ENCODE measurements at regions not wholly inside any gene's neighbourhood (a gene's known extent, or its start where the extent isn't known, plus 50 kb on each side); places are given as distances from the start of the nearest gene placed in this dataset.

DNA sequence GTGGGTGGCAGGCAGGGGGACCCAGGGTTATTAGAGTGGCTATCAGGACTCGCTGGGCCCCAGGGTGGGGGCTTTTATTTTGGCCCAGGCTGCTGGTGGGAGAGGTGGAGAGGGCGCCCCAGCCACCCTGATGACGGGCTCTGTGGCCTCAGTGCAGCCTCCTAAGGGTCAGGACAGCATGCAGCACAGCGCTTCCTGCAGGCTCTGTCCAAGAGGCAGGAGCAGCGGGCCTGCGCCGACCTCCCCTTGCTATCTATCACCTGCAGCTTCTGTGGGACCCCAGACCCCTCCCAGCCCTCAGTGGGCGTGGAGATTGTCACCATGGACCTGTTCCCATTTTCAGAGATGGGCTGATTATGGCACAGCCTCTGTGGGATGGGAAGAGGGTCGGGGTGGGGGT lies 54.3 kb upstream of the PPARA start:
- no peak overlapping the region for H3K9ac ChIP-seq (ENCODE audit: control insufficient read depth, extremely low read depth, insufficient read depth, low read length)
- H3K36me3 ChIP-seq (ENCODE audit: control insufficient read depth in 2 of 2, extremely low read depth in 1 of 2, insufficient read depth in 2 of 2, low read length in 2 of 2): peaks cover 31 to 74% of the 10 kb centered on the region in 2 experiments
- H3K4me2 ChIP-seq (ENCODE audit: control insufficient read depth, extremely low read depth, insufficient read depth, low read depth, low read length): no peak overlapping the region
- peaks cover 32% of the 10 kb centered on the region for H3K4me1 ChIP-seq (ENCODE audit: control insufficient read depth, extremely low read depth, insufficient read depth, low read length)
- no peaks in the 10 kb centered on the region for H3K9me3 ChIP-seq (ENCODE audit: control insufficient read depth, low read depth, low read length)
- peaks cover 89% of the 10 kb centered on the region for H3K79me2 ChIP-seq (ENCODE audit: control insufficient read depth, insufficient read depth, low read length)
- FAIRE-seq (no peak), DNase-seq (ENCODE audit: low read depth, low spot score) (no peak)
- no peak overlapping the region for H2AFZ ChIP-seq (ENCODE audit: control insufficient read depth, low read length)
- H3K27ac ChIP-seq (ENCODE audit: control insufficient read depth, insufficient read depth, low read length): no peak overlapping the region
- no peak overlapping the region for H3K4me3 ChIP-seq (ENCODE audit: control insufficient read depth in 2 of 3, extremely low read depth in 1 of 3, insufficient read depth in 2 of 3, low read depth in 1 of 3, low read length in 3 of 3)
- H3K27me3 ChIP-seq (ENCODE audit: control insufficient read depth, extremely low read depth, insufficient read depth, low read length): no peaks in the 10 kb centered on the region
- dilution Hi-C loops (cut with MboI; ENCODE audit: extremely low pct_ligation_motif_present, low sequenced_read_pairs): no loop called here
- TF ChIP-seq, protein P1, sequence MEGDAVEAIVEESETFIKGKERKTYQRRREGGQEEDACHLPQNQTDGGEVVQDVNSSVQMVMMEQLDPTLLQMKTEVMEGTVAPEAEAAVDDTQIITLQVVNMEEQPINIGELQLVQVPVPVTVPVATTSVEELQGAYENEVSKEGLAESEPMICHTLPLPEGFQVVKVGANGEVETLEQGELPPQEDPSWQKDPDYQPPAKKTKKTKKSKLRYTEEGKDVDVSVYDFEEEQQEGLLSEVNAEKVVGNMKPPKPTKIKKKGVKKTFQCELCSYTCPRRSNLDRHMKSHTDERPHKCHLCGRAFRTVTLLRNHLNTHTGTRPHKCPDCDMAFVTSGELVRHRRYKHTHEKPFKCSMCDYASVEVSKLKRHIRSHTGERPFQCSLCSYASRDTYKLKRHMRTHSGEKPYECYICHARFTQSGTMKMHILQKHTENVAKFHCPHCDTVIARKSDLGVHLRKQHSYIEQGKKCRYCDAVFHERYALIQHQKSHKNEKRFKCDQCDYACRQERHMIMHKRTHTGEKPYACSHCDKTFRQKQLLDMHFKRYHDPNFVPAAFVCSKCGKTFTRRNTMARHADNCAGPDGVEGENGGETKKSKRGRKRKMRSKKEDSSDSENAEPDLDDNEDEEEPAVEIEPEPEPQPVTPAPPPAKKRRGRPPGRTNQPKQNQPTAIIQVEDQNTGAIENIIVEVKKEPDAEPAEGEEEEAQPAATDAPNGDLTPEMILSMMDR (optimal IDR thresholded peaks at IDR 0.05 in 1 of 3, IDR thresholded peaks at IDR 0.05 in 1 of 3, conservative IDR thresholded peaks at IDR 0.05 in 1 of 3; ENCODE audit: extremely low read depth in 1 of 3, insufficient read depth in 2 of 3, low read length in 3 of 3): no peak
- TF ChIP-seq EZH2 (IDR thresholded peaks at IDR 0.05; ENCODE audit: low read length): no peak
- H4K20me1 ChIP-seq (ENCODE audit: control insufficient read depth, extremely low read depth, insufficient read depth, low read length): peaks cover 74% of the 10 kb centered on the region
- peaks cover 4% of the 10 kb centered on the region for H3K9me1 ChIP-seq (ENCODE audit: control insufficient read depth, extremely low read depth, insufficient read depth, low read length)

DNA sequence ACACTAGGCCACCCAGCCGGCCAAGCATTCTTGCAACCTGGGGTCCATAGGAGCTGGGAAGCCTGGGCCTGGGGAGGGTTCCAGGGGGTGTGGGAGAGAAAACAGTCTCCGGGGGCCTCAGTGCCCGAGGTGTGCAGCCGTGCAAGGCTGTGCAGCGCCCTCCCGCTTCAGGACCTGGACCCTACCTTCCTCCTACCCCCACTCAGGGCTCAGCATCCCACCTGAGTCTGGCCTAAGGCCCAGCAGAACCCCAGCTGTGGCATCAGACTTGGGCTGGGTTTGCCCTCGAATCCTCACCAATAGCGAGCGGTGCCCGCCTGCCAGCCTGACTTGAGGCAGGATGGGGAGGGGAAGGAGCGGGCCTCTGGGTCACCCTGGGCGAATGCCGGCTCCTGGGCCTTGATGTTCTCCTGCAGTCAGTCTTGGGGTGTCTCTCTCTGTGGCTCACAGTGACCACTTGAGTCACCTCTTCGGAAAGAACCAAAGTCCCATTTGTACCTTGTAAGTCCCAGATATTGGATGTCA lies 53.6 kb upstream of the PPARA start:
- Histone ChIP-seq H3K4me3 (ENCODE audit: control insufficient read depth in 2 of 3, extremely low read depth in 1 of 3, insufficient read depth in 2 of 3, low read depth in 1 of 3, low read length in 3 of 3) (no peak overlapping the region), H3K9me1 (ENCODE audit: control insufficient read depth, extremely low read depth, insufficient read depth, low read length) (peaks cover 4% of the 10 kb centered on the region), H2AFZ (ENCODE audit: control insufficient read depth, low read length) (no peak overlapping the region), H3K79me2 (ENCODE audit: control insufficient read depth, insufficient read depth, low read length) (peaks cover 82% of the 10 kb centered on the region), H3K9ac (ENCODE audit: control insufficient read depth, extremely low read depth, insufficient read depth, low read length) (no peak overlapping the region), H3K9me3 (ENCODE audit: control insufficient read depth, low read depth, low read length) (no peaks in the 10 kb centered on the region), H4K20me1 (ENCODE audit: control insufficient read depth, extremely low read depth, insufficient read depth, low read length) (peaks cover 67% of the 10 kb centered on the region), H3K27ac (ENCODE audit: control insufficient read depth, insufficient read depth, low read length) (no peak overlapping the region), H3K4me1 (ENCODE audit: control insufficient read depth, extremely low read depth, insufficient read depth, low read length) (peaks cover 29% of the 10 kb centered on the region), H3K4me2 (ENCODE audit: control insufficient read depth, extremely low read depth, insufficient read depth, low read depth, low read length) (no peak overlapping the region), H3K36me3 (ENCODE audit: control insufficient read depth in 2 of 2, extremely low read depth in 1 of 2, insufficient read depth in 2 of 2, low read length in 2 of 2) (peaks cover 35 to 75% of the 10 kb centered on the region in 2 experiments), H3K27me3 (ENCODE audit: control insufficient read depth, extremely low read depth, insufficient read depth, low read length) (no peaks in the 10 kb centered on the region)
- no peak for FAIRE-seq
- TF ChIP-seq, protein P1 (optimal IDR thresholded peaks at IDR 0.05 in 1 of 3, IDR thresholded peaks at IDR 0.05 in 1 of 3, conservative IDR thresholded peaks at IDR 0.05 in 1 of 3; ENCODE audit: extremely low read depth in 1 of 3, insufficient read depth in 2 of 3, low read length in 3 of 3): no peak
- TF ChIP-seq EZH2 (IDR thresholded peaks at IDR 0.05; ENCODE audit: low read length): no peak
- no peak for DNase-seq (ENCODE audit: low read depth, low spot score)
- dilution Hi-C loops (cut with MboI; ENCODE audit: extremely low pct_ligation_motif_present, low sequenced_read_pairs): no loop called here
